Suprapubic skin (tissue), 4 donors: ENCODE measurements at regions not wholly inside any gene's neighbourhood (a gene's known extent, or its start where the extent isn't known, plus 50 kb on each side); places are given as distances from the start of the nearest gene placed in this dataset.

Source experiments
- DNase-seq, 2 donors: peaks; one replicate each; pipeline ENCODE4 v3.0.0-alpha.2; 2019; ENCODE audit warnings: low spot score in 2 of 2
- H3K27ac ChIP-seq: fragments of 200-600 bp; sonication (generic); one replicate; pipeline ENCODE4 v1.5.1; 2019
- H3K27me3 ChIP-seq: fragments of 200-600 bp; sonication (generic); one replicate; pipeline ENCODE4 v1.5.1; 2019
- H3K36me3 ChIP-seq: fragments of 200-600 bp; sonication (generic); one replicate; pipeline ENCODE4 v1.5.1; 2019
- H3K4me1 ChIP-seq: fragments of 200-600 bp; sonication (generic); one replicate; pipeline ENCODE4 v1.5.1; 2019
- H3K4me3 ChIP-seq: fragments of 200-600 bp; sonication (generic); one replicate; pipeline ENCODE4 v1.5.1; 2019; ENCODE audit warnings: mild to moderate bottlenecking
- H3K9me3 ChIP-seq: fragments of 200-600 bp; sonication (generic); one replicate; pipeline ENCODE4 v1.5.1; 2019
- CTCF ChIP-seq, 2 donors: fragments of 200-600 bp in 1 of 2; fragments of 450-650 bp in 1 of 2; sonication (generic) in 1 of 2; IDR thresholded peaks; one replicate each; pipeline ENCODE4 v1.5.1; 2016 to 2019; ENCODE audit warnings: antibody characterized with exemption in 2 of 2, mild to moderate bottlenecking in 1 of 2, moderate library complexity in 1 of 2
- EP300 ChIP-seq: sonication (generic); formaldehyde crosslinking; IDR thresholded peaks from one replicate; pipeline ENCODE4 v1.6.1; 2017; ENCODE audit warnings: antibody characterized with exemption
- POLR2A ChIP-seq, 2 donors: fragments of 450-650 bp; IDR thresholded peaks; one replicate each; pipeline ENCODE4 v1.6.1; 2017; ENCODE audit warnings: antibody characterized with exemption in 2 of 2, mild to moderate bottlenecking in 2 of 2, moderate library complexity in 2 of 2
- POLR2AphosphoS5 ChIP-seq, 3 donors: sonication (generic); formaldehyde crosslinking; IDR thresholded peaks; one replicate each; pipeline ENCODE4 v1.6.1; 2017; ENCODE audit warnings: antibody characterized with exemption in 3 of 3
- WGBS: methylation state at CpG from one replicate; pipeline ENCODE4 v1.1.5; 2018; 5-methylcytosine and 5-hydroxymethylcytosine counted together

DNA sequence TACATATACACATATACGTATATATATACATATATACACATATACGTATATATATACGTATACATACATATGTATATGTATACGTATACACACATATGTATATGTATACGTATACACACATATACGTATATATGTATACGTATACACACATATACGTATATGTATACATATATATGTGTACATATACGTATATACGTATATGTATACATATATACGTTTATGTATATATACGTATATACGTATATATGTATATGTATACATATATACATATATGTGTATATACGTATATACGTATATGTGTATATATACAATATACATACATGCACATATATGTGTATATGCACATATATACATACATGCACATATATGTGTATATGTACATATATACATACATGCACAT, 396.2 kb upstream of the DUSP10 start:
- Histone ChIP-seq H3K27me3 (no peaks in the 10 kb centered on the region), H3K27ac (no peak overlapping the region), H3K9me3 (no peaks in the 10 kb centered on the region), H3K4me3 (no peak overlapping the region), H3K36me3 (no peaks in the 10 kb centered on the region), H3K4me1 (peaks cover 5% of the 10 kb centered on the region)
- 91% methylated on average over 15 of the region's 15 CpGs for WGBS
- DNase-seq: no peak
- TF ChIP-seq CTCF (IDR thresholded peaks at IDR 0.05): no peak
- no peak for TF ChIP-seq EP300
- no peak for TF ChIP-seq POLR2A (IDR thresholded peaks at IDR 0.05)
- TF ChIP-seq POLR2AphosphoS5 (IDR thresholded peaks at IDR 0.05): no peak

- no peaks in the 10 kb centered on the region for H3K9me3 ChIP-seq
- TF ChIP-seq CTCF (IDR thresholded peaks at IDR 0.05) (no peak), POLR2A (IDR thresholded peaks at IDR 0.05) (no peak)
- no peak overlapping the region for H3K27ac ChIP-seq
- no peak for DNase-seq
- WGBS: 65% methylated on average over 1 of the region's 1 CpG
- no peaks in the 10 kb centered on the region for H3K36me3 ChIP-seq
- H3K4me3 ChIP-seq: no peak overlapping the region
- H3K4me1 ChIP-seq: peaks cover 5% of the 10 kb centered on the region
- no peaks in the 10 kb centered on the region for H3K27me3 ChIP-seq
These were observed 395.0 kb upstream of the DUSP10 start for GRCh38 chr1:222136869-222137268.

GRCh38 chr1:222129041-222129440, 387.2 kb upstream of the DUSP10 start:
- TF ChIP-seq CTCF (IDR thresholded peaks at IDR 0.05): no peak
- no peak for TF ChIP-seq EP300
- no peak for TF ChIP-seq POLR2A (IDR thresholded peaks at IDR 0.05)
- TF ChIP-seq POLR2AphosphoS5 (IDR thresholded peaks at IDR 0.05): no peak
- Histone ChIP-seq H3K9me3 (no peaks in the 10 kb centered on the region), H3K36me3 (no peaks in the 10 kb centered on the region), H3K4me3 (no peak overlapping the region), H3K27ac (no peak overlapping the region), H3K4me1 (no peaks in the 10 kb centered on the region), H3K27me3 (no peaks in the 10 kb centered on the region)
- no peak for DNase-seq

DNA sequence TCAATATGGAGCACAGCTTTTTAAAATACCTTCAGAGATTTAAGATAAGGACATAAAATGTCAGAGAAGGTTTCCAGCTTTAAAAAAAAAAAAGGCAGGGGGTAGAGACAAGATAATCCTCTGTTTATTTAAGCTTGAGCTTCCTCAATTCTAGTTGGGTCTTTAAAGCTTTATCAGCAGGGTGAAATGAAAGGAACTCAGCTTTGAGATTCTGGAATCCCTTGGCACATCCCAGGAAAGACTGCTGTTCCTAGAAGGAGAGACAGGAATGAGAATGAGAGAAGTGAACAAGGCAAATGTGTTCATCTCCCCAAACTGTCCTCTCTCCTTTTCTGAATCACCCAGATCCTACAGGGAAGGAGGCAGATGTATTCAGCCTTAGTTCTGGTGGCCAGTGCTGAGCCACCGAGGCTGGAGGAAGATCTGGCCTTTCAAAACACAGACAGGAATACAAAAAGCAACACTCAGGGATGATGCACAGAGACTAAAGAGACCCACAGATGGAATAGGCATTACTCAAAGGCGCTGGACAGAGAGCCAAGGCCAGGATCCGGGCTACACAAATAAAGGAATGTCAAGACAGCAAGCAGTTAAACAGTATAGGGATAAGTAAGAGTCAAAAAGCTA, 385.8 kb upstream of the DUSP10 start:
- Histone ChIP-seq H3K9me3 (no peaks in the 10 kb centered on the region), H3K4me1 (no peaks in the 10 kb centered on the region), H3K27me3 (no peaks in the 10 kb centered on the region), H3K4me3 (no peak overlapping the region), H3K36me3 (no peaks in the 10 kb centered on the region), H3K27ac (no peak overlapping the region)
- no peak for DNase-seq
- 89% methylated on average over 3 of the region's 3 CpGs for WGBS
- TF ChIP-seq POLR2AphosphoS5 (IDR thresholded peaks at IDR 0.05): no peak

GRCh38 chr1:222127096-222127495, 385.2 kb upstream of the DUSP10 start:
- no peak for DNase-seq
- Histone ChIP-seq H3K4me3 (no peak overlapping the region), H3K36me3 (no peaks in the 10 kb centered on the region), H3K9me3 (no peaks in the 10 kb centered on the region), H3K27ac (no peak overlapping the region), H3K4me1 (no peaks in the 10 kb centered on the region), H3K27me3 (no peaks in the 10 kb centered on the region)
- 88% methylated on average over 2 of the region's 2 CpGs for WGBS
- TF ChIP-seq CTCF (IDR thresholded peaks at IDR 0.05) (no peak), POLR2AphosphoS5 (IDR thresholded peaks at IDR 0.05) (no peak), POLR2A (IDR thresholded peaks at IDR 0.05) (no peak), EP300 (no peak)

DNA sequence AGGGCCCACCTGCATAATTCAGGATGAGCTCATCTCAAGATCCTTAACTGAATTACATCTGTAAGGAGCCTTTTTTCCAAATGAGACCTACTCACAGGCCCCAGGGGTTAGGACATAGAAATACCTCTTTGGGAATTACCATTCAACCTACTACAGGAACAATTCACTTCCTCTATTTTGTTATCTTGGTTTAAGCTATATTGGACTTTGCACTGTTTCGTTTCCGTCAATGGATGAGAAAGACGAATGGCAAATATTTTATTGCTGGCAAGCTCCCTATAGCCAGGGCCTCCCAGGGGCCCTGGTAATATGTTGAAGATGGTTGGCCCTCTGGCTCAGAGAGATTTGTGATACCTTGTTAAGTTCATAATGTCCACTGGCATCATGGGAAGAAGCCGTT, 384.2 kb upstream of the DUSP10 start:
- TF ChIP-seq POLR2A (IDR thresholded peaks at IDR 0.05): no peak
- no peak for TF ChIP-seq EP300
- no peak for TF ChIP-seq POLR2AphosphoS5 (IDR thresholded peaks at IDR 0.05)
- no peak for TF ChIP-seq CTCF (IDR thresholded peaks at IDR 0.05)

More for the DNA sequence above, 384.2 kb upstream of the DUSP10 start:
- Histone ChIP-seq H3K27me3 (no peaks in the 10 kb centered on the region), H3K27ac (no peak overlapping the region), H3K9me3 (no peaks in the 10 kb centered on the region), H3K4me3 (no peak overlapping the region), H3K4me1 (no peaks in the 10 kb centered on the region), H3K36me3 (no peaks in the 10 kb centered on the region)
- WGBS: 92% methylated on average over 4 of the region's 4 CpGs
- no peak for DNase-seq
